IMR-90 (cell line): ENCODE measurements at regions not wholly inside any gene's neighbourhood (a gene's known extent, or its start where the extent isn't known, plus 50 kb on each side); places are given as distances from the start of the nearest gene placed in this dataset.

ENCODE experiments used
- ATAC-seq: fragments of 200-7000 bp; cut with Tn5 transposase; 2 replicates; pipeline ENCODE4 v1.9.1; 2020; ENCODE audit warnings: low read depth, mild to moderate bottlenecking, moderate library complexity
- BruUV-seq: library from RNA; stranded (reverse); fragments of 400-500 nt; replicated peaks from 2 replicates; lab custom pipeline; 2021; lab: Mats Ljungman, UMichigan
- CTCF ChIA-PET: fragments of 300-600 bp; formaldehyde crosslinking; extraction: SDS; loops from one replicate; lab custom pipeline; 2021; ENCODE audit warnings: antibody characterized with exemption; lab: Yijun Ruan, JAX
- POLR2A ChIA-PET: fragments of 300-600 bp; sonication (Branson Sonifier 250); formaldehyde crosslinking; loops from one replicate; lab custom pipeline; 2022; ENCODE audit warnings: antibody characterized with exemption; ENCODE audit not compliant: unreplicated experiment; lab: Charles Lee
- DNase-seq: peaks from one replicate; pipeline ENCODE4 v3.0.0; 2013
- H2AFZ ChIP-seq: replicated peaks from 2 replicates; pipeline ENCODE3; 2013; ENCODE audit warnings: low read length, mild to moderate bottlenecking; ENCODE audit not compliant: poor library complexity
- H2AK5ac ChIP-seq: 2 replicates; pipeline ENCODE4 v1.6.1; 2013; ENCODE audit warnings: low read depth, low read length, inconsistent platforms
- H2AK9ac ChIP-seq: replicated peaks from 2 replicates; pipeline ENCODE3; 2013; ENCODE audit warnings: mild to moderate bottlenecking, low read depth, low read length, moderate library complexity; ENCODE audit not compliant: poor library complexity
- H2BK120ac ChIP-seq: 2 replicates; pipeline ENCODE4 v1.6.1; 2013; ENCODE audit warnings: low read depth, low read length, inconsistent platforms
- H2BK15ac ChIP-seq: 3 replicates; pipeline ENCODE4 v1.6.1; 2013; ENCODE audit warnings: low read depth, low read length, inconsistent platforms
- H2BK20ac ChIP-seq: 2 replicates; pipeline ENCODE4 v1.6.1; 2013; ENCODE audit warnings: low read depth, mild to moderate bottlenecking, inconsistent platforms, low read length, moderate library complexity
- H2BK5ac ChIP-seq: 2 replicates; pipeline ENCODE4 v1.6.1; 2013; ENCODE audit warnings: mild to moderate bottlenecking, low read depth, low read length, inconsistent platforms; ENCODE audit not compliant: poor library complexity, severe bottlenecking
- H3K14ac ChIP-seq: replicated peaks from 2 replicates; pipeline ENCODE4 v1.6.1; 2013; ENCODE audit warnings: low read depth, low read length, inconsistent platforms
- H3K18ac ChIP-seq: 2 replicates; pipeline ENCODE4 v1.6.1; 2013; ENCODE audit warnings: low read depth, low read length, control low read depth
- H3K23ac ChIP-seq: 2 replicates; pipeline ENCODE4 v1.6.1; 2013; ENCODE audit warnings: low read depth, low read length, inconsistent platforms
- H3K27ac ChIP-seq: 2 replicates; pipeline ENCODE4 v1.5.1; 2013; ENCODE audit warnings: mild to moderate bottlenecking, control low read depth, low read length; ENCODE audit not compliant: insufficient read depth
- H3K27me3 ChIP-seq: 2 replicates; pipeline ENCODE4 v1.6.1; 2013; ENCODE audit warnings: low read length; ENCODE audit not compliant: control insufficient read depth, insufficient read depth
- H3K36me3 ChIP-seq: 2 replicates; pipeline ENCODE4 v1.6.1; 2013; ENCODE audit warnings: low read length, mixed read lengths; ENCODE audit not compliant: control insufficient read depth, insufficient read depth
- H3K4ac ChIP-seq: 2 replicates; pipeline ENCODE4 v1.6.1; 2013; ENCODE audit warnings: low read depth, low read length, inconsistent platforms
- H3K4me1 ChIP-seq: 2 replicates; pipeline ENCODE4 v1.6.1; 2013; ENCODE audit warnings: low read length, mixed read lengths; ENCODE audit not compliant: control insufficient read depth, insufficient read depth
- H3K4me2 ChIP-seq: 2 replicates; pipeline ENCODE4 v1.6.1; 2013; ENCODE audit warnings: low read depth, mild to moderate bottlenecking, control low read depth, low read length, moderate library complexity
- H3K4me3 ChIP-seq: 2 replicates; pipeline ENCODE4 v1.5.1; 2013; ENCODE audit warnings: low read depth, mild to moderate bottlenecking, control low read depth, low read length, moderate library complexity; ENCODE audit not compliant: insufficient read depth
- H3K56ac ChIP-seq: 2 replicates; pipeline ENCODE4 v1.6.1; 2013; ENCODE audit warnings: low read length, inconsistent platforms; ENCODE audit not compliant: insufficient read depth; ENCODE audit errors: extremely low read depth
- H3K79me1 ChIP-seq, 2 experiments: 2 replicates each; pipeline ENCODE4 v1.6.1; 2013; ENCODE audit warnings: low read length in 2 of 2, inconsistent platforms in 1 of 2, low read depth in 1 of 2
- H3K9ac ChIP-seq: 2 replicates; pipeline ENCODE4 v1.6.1; 2013; ENCODE audit warnings: low read depth, low read length, control low read depth
- H3K9me1 ChIP-seq: 2 replicates; pipeline ENCODE4 v1.6.1; 2013; ENCODE audit warnings: low read length, inconsistent platforms; ENCODE audit not compliant: insufficient read depth
- H3K9me3 ChIP-seq: 2 replicates; pipeline ENCODE4 v1.6.1; 2013; ENCODE audit warnings: low read length; ENCODE audit not compliant: control insufficient read depth, insufficient read depth
- H4K20me1 ChIP-seq: 2 replicates; pipeline ENCODE4 v1.6.1; 2013; ENCODE audit warnings: low read length, inconsistent platforms; ENCODE audit not compliant: insufficient read depth
- H4K5ac ChIP-seq: 2 replicates; pipeline ENCODE4 v1.6.1; 2013; ENCODE audit warnings: mild to moderate bottlenecking, low read depth, low read length, control low read depth
- H4K8ac ChIP-seq, 2 experiments: 2 replicates each; pipeline ENCODE4 v1.6.1; 2013; ENCODE audit warnings: low read depth in 2 of 2, low read length in 2 of 2, control low read depth in 1 of 2, inconsistent platforms in 1 of 2
- H4K91ac ChIP-seq: 2 replicates; pipeline ENCODE4 v1.6.1; 2013; ENCODE audit warnings: low read depth, low read length, inconsistent platforms; ENCODE audit not compliant: insufficient read depth
- MXI1 ChIP-seq: IDR thresholded peaks from 2 replicates; pipeline ENCODE4 v1.6.1; 2012; ENCODE audit warnings: low read depth, mild to moderate bottlenecking, low read length, moderate library complexity, borderline replicate concordance
- RFX5 ChIP-seq: IDR thresholded peaks from 2 replicates; pipeline ENCODE4 v1.8.0; 2012; ENCODE audit warnings: low read depth, mild to moderate bottlenecking, low read length, moderate library complexity
- WGBS, 2 experiments: methylation state at CpG; one replicate each; pipeline versions ENCODE4 v1.1.5 to v1.1.7; 2013; ENCODE audit warnings: missing lambda C conversion rate in 2 of 2; ENCODE audit not compliant: insufficient read length in 1 of 2; ENCODE audit errors: extremely low coverage in 2 of 2; 5-methylcytosine and 5-hydroxymethylcytosine counted together
- dilution Hi-C: fragments of 300-500 bp; cut with HindIII; formaldehyde crosslinking; loops from one replicate; pipeline ENCODE4 v1.14.3; 2018; ENCODE audit warnings: low sequenced_read_pairs; ENCODE audit not compliant: unreplicated experiment
- in situ Hi-C: fragments of 300-500 bp; cut with MboI; formaldehyde crosslinking; loops from 3 replicates; pipeline ENCODE4 v1.14.3; 2019; ENCODE audit warnings: low sequenced_read_pairs, inconsistent platforms, mixed read lengths
- intact Hi-C: fragments of 100-400 bp; cut with micrococcal nuclease; formaldehyde crosslinking; loops from 2 replicates; pipeline ENCODE4 v1.10.0; 2022

- Histone ChIP-seq H3K36me3 (no peaks in the 10 kb centered on the region), H3K27me3 (peaks cover 20% of the 10 kb centered on the region), H3K56ac (no peak overlapping the region), H3K9ac (no peak overlapping the region), H4K8ac (no peak overlapping the region), H3K9me1 (no peaks in the 10 kb centered on the region), H3K79me1 (no peaks in the 10 kb centered on the region), H2BK15ac (no peak overlapping the region), H3K4ac (no peak overlapping the region), H3K4me3 (no peak overlapping the region), H2BK120ac (no peak overlapping the region), H4K5ac (no peak overlapping the region), H3K14ac (no peak overlapping the region), H3K9me3 (no peaks in the 10 kb centered on the region), H3K4me2 (no peak overlapping the region), H3K23ac (no peak overlapping the region), H2AFZ (no peak overlapping the region), H2BK20ac (no peak overlapping the region), H2AK9ac (no peak overlapping the region), H3K27ac (no peak overlapping the region), H3K4me1 (no peaks in the 10 kb centered on the region), H4K91ac (no peak overlapping the region), H3K18ac (no peak overlapping the region), H2BK5ac (no peak overlapping the region), H2AK5ac (no peak overlapping the region), H4K20me1 (no peaks in the 10 kb centered on the region)
- intact Hi-C loops, result no loop called here
- DNase-seq, result no peak
- no CpG with 5 or more reads among the region's 2 CpGs for WGBS, 2 experiments
- ATAC-seq, result no peak
- dilution Hi-C loops, result no loop called here
- ChIA-PET POLR2A (no interaction called here), CTCF (no interaction called here)
- in situ Hi-C loops, result no loop called here
- TF ChIP-seq MXI1, result no peak
- TF ChIP-seq RFX5, result no peak
- BruUV-seq, result no TSS peak
Observed at GRCh38 chr1:113253590-113253989, 136.7 kb upstream of the MAGI3 start.
